IMR-90 (cell line): ENCODE measurements at regions not wholly inside any gene's neighbourhood (a gene's known extent, or its start where the extent isn't known, plus 50 kb on each side); places are given as distances from the start of the nearest gene placed in this dataset.

Experiments
- ATAC-seq: fragments of 200-7000 bp; cut with Tn5 transposase; 2 replicates; pipeline ENCODE4 v1.9.1; 2020; ENCODE audit warnings: low read depth, mild to moderate bottlenecking, moderate library complexity
- BruUV-seq: library from RNA; stranded (reverse); fragments of 400-500 nt; replicated peaks from 2 replicates; lab custom pipeline; 2021; lab: Mats Ljungman, UMichigan
- CTCF ChIA-PET: fragments of 300-600 bp; formaldehyde crosslinking; extraction: SDS; loops from one replicate; lab custom pipeline; 2021; ENCODE audit warnings: antibody characterized with exemption; lab: Yijun Ruan, JAX
- POLR2A ChIA-PET: fragments of 300-600 bp; sonication (Branson Sonifier 250); formaldehyde crosslinking; loops from one replicate; lab custom pipeline; 2022; ENCODE audit warnings: antibody characterized with exemption; ENCODE audit not compliant: unreplicated experiment; lab: Charles Lee
- DNase-seq: peaks from one replicate; pipeline ENCODE4 v3.0.0; 2013
- H2AFZ ChIP-seq: replicated peaks from 2 replicates; pipeline ENCODE3; 2013; ENCODE audit warnings: low read length, mild to moderate bottlenecking; ENCODE audit not compliant: poor library complexity
- H2AK5ac ChIP-seq: 2 replicates; pipeline ENCODE4 v1.6.1; 2013; ENCODE audit warnings: low read depth, low read length, inconsistent platforms
- H2AK9ac ChIP-seq: replicated peaks from 2 replicates; pipeline ENCODE3; 2013; ENCODE audit warnings: mild to moderate bottlenecking, low read depth, low read length, moderate library complexity; ENCODE audit not compliant: poor library complexity
- H2BK120ac ChIP-seq: 2 replicates; pipeline ENCODE4 v1.6.1; 2013; ENCODE audit warnings: low read depth, low read length, inconsistent platforms
- H2BK15ac ChIP-seq: 3 replicates; pipeline ENCODE4 v1.6.1; 2013; ENCODE audit warnings: low read depth, low read length, inconsistent platforms
- H2BK20ac ChIP-seq: 2 replicates; pipeline ENCODE4 v1.6.1; 2013; ENCODE audit warnings: low read depth, mild to moderate bottlenecking, inconsistent platforms, low read length, moderate library complexity
- H2BK5ac ChIP-seq: 2 replicates; pipeline ENCODE4 v1.6.1; 2013; ENCODE audit warnings: mild to moderate bottlenecking, low read depth, low read length, inconsistent platforms; ENCODE audit not compliant: poor library complexity, severe bottlenecking
- H3K14ac ChIP-seq: replicated peaks from 2 replicates; pipeline ENCODE4 v1.6.1; 2013; ENCODE audit warnings: low read depth, low read length, inconsistent platforms
- H3K18ac ChIP-seq: 2 replicates; pipeline ENCODE4 v1.6.1; 2013; ENCODE audit warnings: low read depth, low read length, control low read depth
- H3K23ac ChIP-seq: 2 replicates; pipeline ENCODE4 v1.6.1; 2013; ENCODE audit warnings: low read depth, low read length, inconsistent platforms
- H3K27ac ChIP-seq: 2 replicates; pipeline ENCODE4 v1.5.1; 2013; ENCODE audit warnings: mild to moderate bottlenecking, control low read depth, low read length; ENCODE audit not compliant: insufficient read depth
- H3K27me3 ChIP-seq: 2 replicates; pipeline ENCODE4 v1.6.1; 2013; ENCODE audit warnings: low read length; ENCODE audit not compliant: control insufficient read depth, insufficient read depth
- H3K36me3 ChIP-seq: 2 replicates; pipeline ENCODE4 v1.6.1; 2013; ENCODE audit warnings: low read length, mixed read lengths; ENCODE audit not compliant: control insufficient read depth, insufficient read depth
- H3K4ac ChIP-seq: 2 replicates; pipeline ENCODE4 v1.6.1; 2013; ENCODE audit warnings: low read depth, low read length, inconsistent platforms
- H3K4me1 ChIP-seq: 2 replicates; pipeline ENCODE4 v1.6.1; 2013; ENCODE audit warnings: low read length, mixed read lengths; ENCODE audit not compliant: control insufficient read depth, insufficient read depth
- H3K4me2 ChIP-seq: 2 replicates; pipeline ENCODE4 v1.6.1; 2013; ENCODE audit warnings: low read depth, mild to moderate bottlenecking, control low read depth, low read length, moderate library complexity
- H3K4me3 ChIP-seq: 2 replicates; pipeline ENCODE4 v1.5.1; 2013; ENCODE audit warnings: low read depth, mild to moderate bottlenecking, control low read depth, low read length, moderate library complexity; ENCODE audit not compliant: insufficient read depth
- H3K56ac ChIP-seq: 2 replicates; pipeline ENCODE4 v1.6.1; 2013; ENCODE audit warnings: low read length, inconsistent platforms; ENCODE audit not compliant: insufficient read depth; ENCODE audit errors: extremely low read depth
- H3K79me1 ChIP-seq, 2 experiments: 2 replicates each; pipeline ENCODE4 v1.6.1; 2013; ENCODE audit warnings: low read length in 2 of 2, inconsistent platforms in 1 of 2, low read depth in 1 of 2
- H3K9ac ChIP-seq: 2 replicates; pipeline ENCODE4 v1.6.1; 2013; ENCODE audit warnings: low read depth, low read length, control low read depth
- H3K9me1 ChIP-seq: 2 replicates; pipeline ENCODE4 v1.6.1; 2013; ENCODE audit warnings: low read length, inconsistent platforms; ENCODE audit not compliant: insufficient read depth
- H3K9me3 ChIP-seq: 2 replicates; pipeline ENCODE4 v1.6.1; 2013; ENCODE audit warnings: low read length; ENCODE audit not compliant: control insufficient read depth, insufficient read depth
- H4K20me1 ChIP-seq: 2 replicates; pipeline ENCODE4 v1.6.1; 2013; ENCODE audit warnings: low read length, inconsistent platforms; ENCODE audit not compliant: insufficient read depth
- H4K5ac ChIP-seq: 2 replicates; pipeline ENCODE4 v1.6.1; 2013; ENCODE audit warnings: mild to moderate bottlenecking, low read depth, low read length, control low read depth
- H4K8ac ChIP-seq, 2 experiments: 2 replicates each; pipeline ENCODE4 v1.6.1; 2013; ENCODE audit warnings: low read depth in 2 of 2, low read length in 2 of 2, control low read depth in 1 of 2, inconsistent platforms in 1 of 2
- H4K91ac ChIP-seq: 2 replicates; pipeline ENCODE4 v1.6.1; 2013; ENCODE audit warnings: low read depth, low read length, inconsistent platforms; ENCODE audit not compliant: insufficient read depth
- BHLHE40 ChIP-seq: fragments of 150-350 bp; IDR thresholded peaks from 2 replicates; pipeline ENCODE4 v1.6.1; 2016; ENCODE audit warnings: mild to moderate bottlenecking, low read depth, low read length
- CHD1 ChIP-seq: IDR thresholded peaks from 2 replicates; pipeline ENCODE4 v1.6.1; 2012; ENCODE audit warnings: low read depth, low read length, improper control_type of control experiment
- ELK1 ChIP-seq: fragments of 150-350 bp; IDR thresholded peaks from 2 replicates; pipeline ENCODE4 v1.6.1; 2016; ENCODE audit warnings: low read depth, mild to moderate bottlenecking, low read length, moderate library complexity, borderline replicate concordance
- NFE2L2 ChIP-seq: fragments of 150-350 bp; IDR thresholded peaks from 2 replicates; pipeline ENCODE4 v1.6.1; 2016; ENCODE audit warnings: low read depth, mild to moderate bottlenecking, low read length
- WGBS, 2 experiments: methylation state at CpG; one replicate each; pipeline versions ENCODE4 v1.1.5 to v1.1.7; 2013; ENCODE audit warnings: missing lambda C conversion rate in 2 of 2; ENCODE audit not compliant: insufficient read length in 1 of 2; ENCODE audit errors: extremely low coverage in 2 of 2; 5-methylcytosine and 5-hydroxymethylcytosine counted together
- dilution Hi-C: fragments of 300-500 bp; cut with HindIII; formaldehyde crosslinking; loops from one replicate; pipeline ENCODE4 v1.14.3; 2018; ENCODE audit warnings: low sequenced_read_pairs; ENCODE audit not compliant: unreplicated experiment
- in situ Hi-C: fragments of 300-500 bp; cut with MboI; formaldehyde crosslinking; loops from 3 replicates; pipeline ENCODE4 v1.14.3; 2019; ENCODE audit warnings: low sequenced_read_pairs, inconsistent platforms, mixed read lengths
- intact Hi-C: fragments of 100-400 bp; cut with micrococcal nuclease; formaldehyde crosslinking; loops from 2 replicates; pipeline ENCODE4 v1.10.0; 2022

GRCh38 chr2:204199357-204199756 is 262.8 kb downstream of the ICOS start:
- Histone ChIP-seq H3K9me3 (no peaks in the 10 kb centered on the region), H3K79me1 (no peaks in the 10 kb centered on the region), H3K4me3 (no peak overlapping the region), H2AK5ac (no peak overlapping the region), H3K9me1 (no peaks in the 10 kb centered on the region), H3K23ac (no peak overlapping the region), H2AFZ (no peak overlapping the region), H4K5ac (no peak overlapping the region), H3K56ac (no peak overlapping the region), H2BK5ac (no peak overlapping the region), H4K91ac (no peak overlapping the region), H4K20me1 (no peaks in the 10 kb centered on the region), H3K4me1 (no peaks in the 10 kb centered on the region), H3K36me3 (no peaks in the 10 kb centered on the region), H3K4me2 (no peak overlapping the region), H2BK20ac (no peak overlapping the region), H3K18ac (no peak overlapping the region), H2BK15ac (no peak overlapping the region), H4K8ac (no peak overlapping the region), H3K9ac (no peak overlapping the region), H2AK9ac (no peak overlapping the region), H3K27ac (no peak overlapping the region), H3K14ac (no peak overlapping the region), H2BK120ac (no peak overlapping the region), H3K27me3 (peaks cover 9% of the 10 kb centered on the region), H3K4ac (no peak overlapping the region)
- in situ Hi-C loops (no loop called here), dilution Hi-C loops (no loop called here), intact Hi-C loops (no loop called here)
- POLR2A ChIA-PET, result no interaction called here
- no peak for DNase-seq
- WGBS, 2 experiments, result no CpG with 5 or more reads among the region's 3 CpGs
- ATAC-seq, result no peak
- CTCF ChIA-PET, result no interaction called here
- no peak for TF ChIP-seq BHLHE40
- no peak for TF ChIP-seq ELK1
- no peak for TF ChIP-seq CHD1
- no peak for TF ChIP-seq NFE2L2
- BruUV-seq, result no TSS peak
